NT2/D1 (cell line): ENCODE measurements at regions not wholly inside any gene's neighbourhood (a gene's known extent, or its start where the extent isn't known, plus 50 kb on each side); places are given as distances from the start of the nearest gene placed in this dataset.

Experiments
- SUZ12 ChIP-seq: IDR thresholded peaks from 2 replicates; pipeline ENCODE4 v1.6.1; 2011; ENCODE audit not compliant: insufficient read length, insufficient read depth; ENCODE audit errors: extremely low read depth
- YY1 ChIP-seq: IDR thresholded peaks from 2 replicates; pipeline ENCODE4 v1.6.1; 2011; ENCODE audit not compliant: insufficient read length, insufficient read depth

GRCh38 chr10:58886406-58886805, 290.0 kb upstream of the PHYHIPL start:
- TF ChIP-seq YY1 (no peak), SUZ12 (no peak)
